ENCODE measurements at regions not wholly inside any gene's neighbourhood (a gene's known extent, or its start where the extent isn't known, plus 50 kb on each side); places are given as distances from the start of the nearest gene placed in this dataset.
"Not testable (repeated sequence)": the region's sequence is repeated elsewhere in the genome, so short reads cannot be mapped to it uniquely, and the experiment has no call there.

DNA sequence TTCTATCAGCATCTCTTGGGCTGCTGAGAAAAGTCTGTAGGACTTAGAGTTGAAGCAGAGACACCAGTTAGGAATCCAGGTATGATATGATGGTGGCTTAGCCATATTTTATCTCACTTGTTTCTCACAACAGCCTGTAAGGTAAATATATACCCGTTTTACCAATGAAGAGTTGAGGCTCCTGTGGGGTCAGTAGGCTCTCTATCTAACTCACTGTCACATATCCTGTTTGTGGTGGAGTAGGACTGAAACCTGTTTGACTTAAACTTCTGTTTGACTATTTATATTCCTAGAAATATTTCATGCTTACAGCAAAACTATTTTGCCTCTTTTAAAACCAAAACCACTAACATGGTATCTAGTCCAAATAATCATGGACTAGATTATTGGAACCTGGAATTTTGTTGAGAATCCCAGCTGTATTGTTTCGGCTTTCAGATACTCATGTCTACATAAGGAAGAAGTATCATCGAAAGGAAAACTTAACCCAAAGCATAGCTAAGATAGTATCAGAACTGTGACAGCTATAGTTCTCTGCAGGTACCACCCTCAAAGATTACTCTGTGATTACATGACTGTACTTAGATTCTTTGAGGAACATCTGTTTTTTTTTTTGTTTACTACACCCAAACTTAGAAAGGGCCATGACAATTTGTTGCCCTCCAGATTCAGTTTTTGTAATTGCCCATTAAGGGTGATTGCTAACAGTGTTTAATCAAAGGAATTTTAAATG lies 216.1 kb upstream of the THUMPD2 start:
- no peak for FAIRE-seq

DNA sequence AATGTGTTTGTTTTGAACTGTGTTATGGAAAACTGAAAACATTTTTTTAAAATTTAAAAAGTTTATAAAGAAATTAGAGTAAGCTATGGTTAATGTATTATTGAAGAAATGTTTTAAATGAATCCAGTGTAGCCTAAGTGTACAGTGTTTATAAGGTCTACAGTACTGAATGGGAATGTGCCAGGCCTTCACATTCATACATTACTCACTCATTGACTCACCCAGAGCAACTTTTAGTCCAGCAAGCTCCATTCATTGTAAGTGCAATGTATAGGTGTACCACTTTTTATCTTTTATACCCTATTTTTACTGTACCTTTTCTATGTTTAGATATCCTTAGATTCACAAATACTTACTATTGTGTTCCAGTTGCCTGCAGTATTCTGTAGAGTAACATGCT lies 215.1 kb upstream of the THUMPD2 start:
- FAIRE-seq, result no peak

DNA sequence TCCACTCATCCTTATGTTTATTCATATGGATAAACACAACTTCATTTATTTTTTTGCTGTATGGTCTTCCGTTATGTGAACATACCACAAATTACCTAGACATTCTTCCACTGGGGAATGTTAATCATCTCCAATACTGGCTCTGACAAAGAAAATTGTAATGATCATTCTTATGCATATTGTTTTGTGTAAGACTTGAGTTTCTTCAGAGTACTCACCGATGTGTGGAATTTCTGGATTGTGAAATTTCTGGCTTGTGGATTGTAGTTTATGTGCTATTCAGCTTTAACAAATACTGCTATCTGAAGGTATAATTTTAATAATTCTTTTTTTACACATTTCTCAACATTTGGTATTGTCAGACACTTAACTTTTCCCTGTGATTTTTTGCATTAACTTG lies 212.2 kb upstream of the THUMPD2 start:
- FAIRE-seq, result no peak

DNA sequence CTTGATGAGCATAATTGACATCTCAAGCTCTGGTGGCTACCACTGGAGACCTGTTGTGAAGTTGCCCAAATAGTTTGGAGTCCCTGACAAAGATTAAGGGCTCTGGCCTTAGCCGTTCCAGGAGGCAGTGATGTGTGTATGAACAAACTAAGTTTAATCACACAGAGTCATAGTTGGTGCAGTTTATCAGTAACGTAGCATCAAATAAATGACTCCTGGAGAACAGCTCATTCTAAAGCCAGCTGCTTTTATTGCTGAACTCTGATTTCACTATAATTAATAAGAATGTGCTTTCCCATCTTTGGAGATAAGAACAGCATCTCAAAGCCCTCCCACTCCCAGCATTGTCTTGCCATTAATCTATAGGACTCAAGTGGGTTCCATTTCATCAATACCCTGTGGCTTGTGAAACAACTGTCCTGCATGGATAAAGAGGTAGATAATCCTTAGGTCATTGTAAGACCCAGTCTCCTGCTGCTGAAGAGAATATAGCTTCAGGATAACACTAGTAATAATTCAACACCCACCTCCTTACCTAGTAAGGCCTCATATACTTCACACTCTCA lies 211.4 kb upstream of the THUMPD2 start:
- FAIRE-seq, result no peak

DNA sequence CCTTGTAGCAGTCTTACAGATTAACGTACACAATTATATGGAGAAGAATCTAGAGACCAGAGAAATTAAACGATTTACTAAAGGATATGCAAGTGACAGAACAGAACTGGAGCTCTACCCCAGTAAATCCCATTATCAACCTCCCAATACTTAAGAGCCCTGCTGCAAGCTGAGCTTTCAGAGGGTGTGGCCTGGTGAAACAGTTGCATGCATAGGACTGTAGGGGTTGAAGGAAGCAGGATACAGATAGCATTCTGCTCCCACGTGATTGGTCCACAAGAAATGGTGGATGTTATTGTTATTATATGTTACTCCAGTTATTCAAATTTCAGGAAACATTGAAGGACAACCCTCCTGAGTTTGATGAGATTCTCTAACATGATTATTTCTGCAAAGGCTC lies 210.8 kb upstream of the THUMPD2 start:
- FAIRE-seq, result no peak

DNA sequence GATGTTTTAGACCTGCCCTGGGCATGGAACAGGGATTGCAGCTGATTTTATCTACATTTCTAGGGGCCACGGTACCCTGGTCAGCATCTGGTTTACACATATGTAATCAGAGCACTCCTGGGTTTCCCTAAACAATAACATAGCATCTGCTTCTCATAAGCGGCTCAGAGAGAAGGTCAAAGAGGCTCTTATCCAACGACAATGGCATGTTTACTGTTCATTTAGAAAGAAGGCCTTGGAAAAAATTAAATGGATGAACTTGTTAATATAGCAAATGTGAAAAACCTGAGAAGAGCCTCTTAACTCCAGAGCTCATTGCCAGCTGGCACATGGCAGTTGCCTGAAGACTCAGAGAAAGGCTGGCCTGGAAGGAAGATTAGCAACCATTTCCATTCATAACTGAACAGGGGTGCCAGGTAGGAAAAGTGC lies 202.8 kb upstream of the THUMPD2 start:
- no peak for FAIRE-seq

DNA sequence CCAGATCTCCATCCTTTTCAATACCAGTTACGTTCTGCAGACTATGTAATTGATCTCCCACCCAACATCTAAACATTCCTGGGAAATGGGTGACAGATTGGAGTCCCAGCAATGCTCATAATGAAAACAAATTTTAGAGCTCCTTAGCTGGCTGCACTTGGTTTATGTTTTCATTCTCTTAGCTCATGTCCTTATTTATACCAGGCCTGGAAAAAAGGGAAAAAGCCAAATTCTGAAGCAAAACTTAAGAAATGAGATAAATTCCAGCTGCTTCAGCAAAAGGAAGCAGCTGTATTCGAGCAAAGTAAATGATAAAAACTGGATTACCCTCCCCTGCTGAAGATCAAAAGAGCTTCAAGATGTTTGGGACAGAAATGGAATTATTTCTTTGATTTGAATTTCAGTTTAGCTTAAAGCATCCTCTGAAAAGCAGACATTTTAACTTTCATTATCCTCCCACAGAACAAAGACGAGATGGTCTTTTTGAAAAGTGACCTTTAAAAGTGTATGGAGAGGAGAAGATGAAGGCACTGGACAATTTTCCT lies 196.5 kb upstream of the THUMPD2 start:
- FAIRE-seq, result no peak

DNA sequence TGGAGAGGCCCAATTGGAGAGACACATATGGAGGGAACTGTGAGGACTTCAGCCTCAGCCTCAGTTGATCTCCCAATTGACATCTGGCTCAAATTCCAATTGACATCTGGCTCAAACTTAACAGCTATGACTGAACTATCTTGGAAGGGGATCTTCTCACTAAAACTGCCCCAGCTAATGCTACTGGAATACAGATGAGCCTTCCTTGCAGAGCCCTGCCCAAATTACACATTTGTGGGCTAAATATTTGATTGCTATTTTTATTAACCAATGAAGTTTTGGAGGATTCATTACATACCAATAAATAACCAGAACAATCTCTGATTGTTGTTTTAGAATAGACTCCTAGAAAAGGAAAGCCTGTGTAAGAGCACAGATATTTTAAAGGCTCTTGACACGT lies 189.0 kb upstream of the THUMPD2 start:
- FAIRE-seq, result no peak

DNA sequence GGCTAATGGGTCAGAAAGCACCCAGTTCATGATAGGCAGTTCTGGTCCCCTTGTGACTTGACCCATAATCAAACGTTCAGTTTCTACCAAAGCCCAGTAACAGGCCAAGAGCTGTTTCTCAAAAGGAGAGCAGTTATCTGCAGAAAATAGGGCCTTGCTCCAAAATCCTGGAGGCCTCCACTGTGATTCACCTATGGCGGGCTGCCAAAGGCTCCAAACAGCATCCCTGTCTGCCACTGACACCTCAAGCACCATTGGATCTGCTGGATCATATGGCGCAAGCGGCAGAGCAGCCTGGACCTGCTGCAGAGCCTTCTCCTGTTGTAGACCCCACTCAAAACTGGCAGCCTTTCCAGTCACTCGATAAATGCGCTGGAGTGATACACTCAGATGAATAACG lies 181.6 kb upstream of the THUMPD2 start:
- not testable (repeated sequence) for FAIRE-seq

DNA sequence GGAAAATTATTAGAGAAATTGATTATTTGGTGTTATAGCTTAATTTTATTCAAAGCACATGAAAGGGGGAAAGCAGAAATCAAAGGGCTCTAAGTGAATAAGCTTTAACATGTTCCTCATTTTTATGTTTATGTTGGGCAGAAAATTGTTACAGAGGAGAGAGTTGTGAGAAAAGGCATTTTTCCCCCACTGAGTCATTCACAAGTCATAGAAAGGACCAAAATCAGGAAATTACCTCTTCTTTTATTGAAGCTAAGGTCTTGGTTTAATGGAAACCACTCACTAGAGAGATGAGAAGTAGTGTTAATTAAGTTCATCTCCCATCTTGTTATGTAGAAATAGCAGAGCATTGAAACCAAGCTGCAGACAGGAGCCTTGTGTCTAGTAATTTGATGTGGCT lies 175.3 kb upstream of the THUMPD2 start:
- FAIRE-seq, result no peak

DNA sequence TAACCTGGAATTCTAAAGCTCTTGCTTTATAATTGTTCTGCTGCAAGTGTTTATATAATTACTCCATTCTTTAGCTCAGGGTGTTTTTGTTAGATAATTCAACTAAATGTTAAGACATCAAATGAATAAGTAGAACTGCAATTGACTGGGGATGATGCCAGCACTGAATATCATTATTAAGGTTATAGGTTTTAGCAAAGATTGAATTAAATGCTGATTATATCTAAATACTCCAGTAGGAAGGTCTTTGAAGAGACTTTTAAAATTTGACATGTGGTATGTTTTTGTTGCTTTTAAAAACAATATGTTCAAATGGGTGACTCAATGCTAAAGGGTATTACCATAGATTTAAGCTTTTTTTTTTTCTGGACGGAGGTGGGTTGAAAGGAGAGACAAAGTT lies 170.1 kb upstream of the THUMPD2 start:
- FAIRE-seq, result no peak

DNA sequence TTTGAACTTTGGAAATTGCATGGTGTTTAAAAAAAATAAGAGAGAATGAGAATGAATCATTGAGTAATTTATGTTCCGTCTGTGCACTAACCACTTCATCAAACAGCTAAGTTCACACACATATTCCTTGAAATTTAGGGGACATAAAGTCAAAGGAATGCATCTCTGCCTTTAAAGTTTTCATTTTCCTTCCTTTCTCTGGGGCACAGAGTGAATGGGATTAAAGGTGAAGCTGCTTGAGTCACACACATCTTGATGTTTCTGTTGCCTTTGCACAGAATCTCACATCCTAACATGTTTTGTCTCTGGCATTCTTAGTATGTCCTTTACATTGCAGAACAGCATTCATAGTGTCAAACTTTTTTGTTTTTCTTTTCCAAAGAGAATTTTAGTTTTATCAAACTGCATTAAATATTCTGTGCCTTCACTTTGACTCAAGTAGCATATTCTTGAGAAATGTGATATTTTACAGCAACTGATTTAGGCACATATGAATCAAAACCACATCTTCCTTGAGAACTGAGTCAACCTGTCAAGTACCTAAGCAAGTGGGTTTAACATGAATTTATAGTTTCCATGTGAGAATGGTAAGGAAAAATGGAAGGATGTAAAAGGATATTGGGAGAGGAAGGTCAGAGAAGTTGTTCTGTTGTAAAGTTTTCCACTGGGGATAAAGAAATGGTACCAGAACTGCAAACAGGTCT lies 169.1 kb upstream of the THUMPD2 start:
- no peak for FAIRE-seq

DNA sequence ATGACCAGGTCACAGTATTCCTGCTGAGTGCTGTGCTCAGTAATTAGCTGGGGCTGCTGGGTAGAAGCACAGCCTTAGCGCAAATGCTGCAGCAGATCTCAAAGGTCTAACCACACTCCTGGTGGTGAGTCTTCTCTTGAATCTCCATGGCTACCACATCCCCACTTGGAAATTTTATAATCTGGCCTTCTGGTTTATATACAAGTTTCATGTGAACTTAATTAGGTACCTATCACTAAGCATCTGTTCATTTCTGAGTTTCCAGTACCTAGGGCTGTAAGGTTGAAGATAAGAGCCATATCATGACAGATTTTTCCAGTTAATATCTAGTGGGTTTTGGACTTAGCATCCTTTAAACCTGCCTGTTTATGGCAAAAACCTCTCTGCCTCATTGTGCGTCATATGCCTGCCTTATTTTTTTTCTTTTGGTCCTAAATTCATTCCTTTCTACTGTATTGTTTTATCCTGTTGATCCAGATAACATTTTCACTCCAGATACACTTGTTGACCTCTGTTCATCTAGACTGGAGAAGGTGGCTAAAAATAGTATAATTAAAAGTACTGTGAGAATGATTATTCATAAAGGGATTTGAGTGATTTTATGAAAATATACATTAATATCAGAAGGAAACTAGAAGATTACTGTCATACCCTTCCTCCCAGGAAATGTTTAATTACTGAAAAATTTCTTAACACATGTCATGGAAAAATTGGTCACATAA lies 168.4 kb upstream of the THUMPD2 start:
- FAIRE-seq, result no peak

DNA sequence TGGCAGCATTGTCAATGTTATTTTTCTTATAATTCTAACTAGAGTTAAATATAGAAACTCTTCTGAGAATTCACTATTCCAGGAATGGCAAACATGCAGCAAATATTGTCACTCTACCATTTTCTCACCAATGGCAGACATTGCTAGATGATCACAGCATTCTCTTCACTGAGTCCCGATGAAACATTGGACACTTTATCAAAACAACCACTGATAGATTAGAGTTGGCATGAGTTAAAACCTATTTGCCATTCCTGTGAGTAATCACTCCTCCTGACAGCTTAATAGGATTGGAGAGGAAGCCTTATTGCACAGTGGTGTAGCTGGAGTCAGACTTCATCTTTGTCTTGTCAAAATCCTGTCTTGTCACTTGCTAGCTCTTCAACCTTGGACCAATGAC lies 163.9 kb upstream of the THUMPD2 start:
- FAIRE-seq, result no peak

DNA sequence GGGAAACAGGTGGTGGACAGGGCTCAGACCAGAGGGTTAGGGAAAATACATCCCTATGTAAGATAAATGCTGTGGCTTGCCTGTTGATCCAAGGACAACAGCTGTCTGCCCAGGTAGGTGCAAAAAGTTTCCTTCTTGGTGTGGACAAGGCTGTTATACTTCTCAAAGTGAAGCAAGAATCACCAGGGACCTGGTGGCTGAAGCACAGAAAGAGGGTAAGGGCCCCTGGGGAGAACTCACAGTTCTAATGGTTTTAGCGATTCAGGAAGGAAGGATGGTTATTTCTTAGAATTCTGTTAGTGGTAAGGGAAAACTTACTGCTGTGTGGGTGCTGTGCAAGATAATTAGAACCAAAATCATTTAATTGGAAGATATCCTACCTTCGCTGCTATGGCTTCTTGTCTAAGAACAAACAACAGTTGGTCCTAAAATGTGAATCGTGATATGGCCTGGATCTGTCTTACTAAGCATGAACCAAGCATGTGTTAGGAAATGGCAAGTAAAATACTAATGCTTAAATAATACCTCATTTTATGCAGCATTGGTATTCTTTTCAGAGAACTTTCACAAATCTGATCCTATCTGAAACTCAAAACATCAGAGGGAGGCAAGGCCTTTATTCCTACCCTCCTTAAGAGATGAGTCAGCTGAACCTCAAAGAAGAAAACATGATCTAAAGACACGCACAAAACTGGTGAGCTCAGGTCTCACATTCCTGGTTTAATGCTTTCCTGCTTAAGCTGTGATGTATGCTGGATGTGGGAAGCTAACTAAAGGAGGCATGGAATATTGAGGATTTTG lies 159.2 kb upstream of the THUMPD2 start:
- FAIRE-seq, result no peak

DNA sequence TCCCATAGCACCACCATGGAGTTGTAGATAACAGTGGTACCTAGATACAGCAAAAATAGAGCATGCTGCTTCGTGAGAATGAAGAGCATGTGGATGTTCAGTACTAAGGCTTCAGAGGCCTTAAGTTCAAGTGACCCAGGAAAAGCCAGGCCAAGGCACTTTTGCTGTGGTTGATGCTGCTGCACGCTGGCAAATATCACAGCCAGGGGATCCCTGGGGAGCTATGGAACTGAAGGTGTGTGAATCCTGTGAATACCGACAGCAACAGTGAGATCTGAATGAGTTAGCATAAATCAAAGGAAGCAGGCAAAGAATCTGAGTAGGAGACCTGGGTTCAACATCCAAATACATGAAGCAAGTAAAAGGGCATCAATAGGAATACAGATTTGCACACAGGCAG lies 158.6 kb upstream of the THUMPD2 start:
- no peak for FAIRE-seq

DNA sequence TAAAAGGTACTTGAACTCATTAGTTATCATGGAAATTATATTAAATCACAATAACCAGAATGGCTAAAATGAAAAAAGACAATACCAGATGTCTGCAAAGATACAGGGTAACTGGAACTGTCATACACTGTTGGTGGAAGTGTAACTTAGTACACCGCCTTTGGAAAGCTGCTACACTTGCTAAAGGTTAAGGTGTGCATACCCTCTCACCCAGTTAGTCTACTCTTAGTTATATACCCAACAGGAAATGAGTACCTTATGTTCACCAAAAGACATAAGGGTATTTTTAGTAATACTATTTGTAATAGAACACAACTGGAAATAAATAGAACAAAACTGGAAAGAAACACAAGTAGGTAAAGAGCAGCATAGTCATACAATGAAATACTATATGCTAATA lies 155.8 kb upstream of the THUMPD2 start:
- FAIRE-seq, result no peak

DNA sequence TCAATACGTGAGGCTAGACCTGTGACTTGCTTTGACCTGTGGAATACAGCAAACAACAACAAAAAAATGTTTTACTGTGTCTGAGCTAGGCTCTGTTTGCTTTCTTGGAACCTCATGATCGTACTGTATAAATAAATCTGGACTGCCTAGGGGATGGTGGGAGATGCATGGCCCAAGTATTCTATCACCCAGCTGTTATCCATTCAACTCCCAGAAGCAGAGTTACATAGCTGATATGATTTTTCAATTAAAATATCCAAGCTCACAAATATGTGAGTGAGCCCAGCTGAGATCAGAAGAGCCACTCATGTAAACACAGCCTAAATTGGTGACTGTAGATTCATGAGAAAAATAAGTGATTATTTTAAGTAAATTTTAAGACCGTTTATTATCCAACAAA lies 154.1 kb upstream of the THUMPD2 start:
- FAIRE-seq, result no peak

DNA sequence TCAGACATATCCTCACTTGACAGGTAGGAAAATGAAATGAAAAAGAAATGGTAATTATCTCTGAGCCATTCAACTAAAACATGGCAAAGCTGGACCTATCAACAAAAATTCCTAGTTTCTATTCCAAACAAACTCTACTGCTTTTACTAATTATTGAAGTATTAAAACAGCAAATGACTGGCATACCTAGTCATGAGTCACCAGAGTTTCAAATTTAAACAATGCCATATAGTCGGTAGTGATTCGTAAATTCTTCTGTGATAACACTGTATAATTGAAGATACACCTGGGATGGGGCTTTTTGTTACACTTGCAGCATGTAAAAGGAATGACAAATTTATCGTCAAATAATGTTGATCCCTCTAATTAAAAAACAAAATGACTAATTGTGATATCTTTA lies 153.1 kb upstream of the THUMPD2 start:
- FAIRE-seq, result no peak

DNA sequence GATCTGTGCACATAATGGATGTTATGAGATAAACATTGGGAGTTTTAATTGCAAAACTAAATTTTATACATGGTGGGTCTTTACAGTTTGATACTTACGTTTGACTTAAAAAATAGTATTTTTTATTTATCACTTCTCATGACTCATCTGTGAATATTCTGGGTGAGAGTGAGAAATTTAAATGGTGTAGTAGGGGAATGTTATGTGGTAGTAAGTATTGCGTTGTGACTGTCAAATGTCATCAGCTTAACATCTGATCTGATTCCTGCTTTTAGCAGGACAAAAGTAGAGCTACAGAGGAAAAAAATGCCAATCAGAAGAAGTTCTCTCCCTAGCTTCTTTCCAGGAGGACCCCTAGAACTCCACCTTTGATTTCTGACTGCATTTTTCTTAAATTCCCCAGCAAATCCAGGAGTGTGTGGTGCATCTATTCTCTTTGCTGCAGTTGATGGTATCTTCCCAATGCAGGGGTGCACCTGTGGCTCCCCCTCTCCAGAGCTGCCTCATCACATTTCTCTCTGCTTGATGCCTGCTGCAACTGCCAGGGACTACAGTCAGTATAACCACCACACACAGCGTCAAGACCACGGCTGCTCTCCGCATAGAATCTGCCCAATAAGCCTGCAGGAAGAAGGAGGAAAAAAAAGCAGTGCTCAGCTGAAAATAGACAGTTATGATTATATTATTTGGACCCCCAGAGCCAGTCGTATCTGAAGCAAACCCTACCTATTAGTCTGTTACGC lies 151.3 kb upstream of the THUMPD2 start:
- FAIRE-seq, result no peak

DNA sequence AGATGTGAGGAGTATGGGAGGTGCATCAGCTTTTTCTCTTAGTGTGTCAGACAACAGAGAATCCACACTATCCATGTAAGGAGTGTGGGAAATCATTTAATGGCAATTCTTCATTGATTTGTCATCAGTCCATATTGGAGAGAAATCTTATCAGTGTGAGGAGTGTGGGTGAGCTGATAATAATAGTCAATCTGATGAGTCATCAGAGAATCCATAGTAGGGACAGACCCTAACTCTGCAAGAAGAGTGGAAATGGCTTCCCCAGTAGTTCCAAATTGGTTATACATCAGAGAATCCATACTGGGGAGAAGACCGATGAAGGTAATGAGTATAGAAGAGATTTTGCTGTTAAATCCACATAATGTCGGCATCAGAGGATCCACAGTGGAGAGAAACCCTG lies 150.5 kb upstream of the THUMPD2 start:
- FAIRE-seq, result no peak

DNA sequence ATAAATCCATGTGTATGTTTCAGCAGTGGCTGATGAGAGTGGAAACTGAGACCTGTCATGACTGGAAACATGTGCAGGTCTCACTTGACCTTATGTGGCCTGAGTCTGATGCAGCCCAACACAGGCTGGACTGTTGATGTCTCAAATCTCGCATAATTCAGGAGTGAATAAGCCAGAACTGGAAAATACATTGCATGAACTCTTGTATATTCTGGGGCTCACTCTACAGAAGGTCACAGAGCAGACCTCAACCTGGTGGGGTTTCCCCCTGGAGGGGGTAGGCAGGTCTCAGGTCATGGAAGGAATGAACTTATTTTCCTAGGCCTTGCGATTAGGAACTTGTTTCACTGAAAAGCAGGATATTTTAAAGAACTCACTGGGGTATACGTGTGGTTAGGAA lies 146.3 kb upstream of the THUMPD2 start:
- FAIRE-seq, result no peak
